ENCODE measurements at regions not wholly inside any gene's neighbourhood (a gene's known extent, or its start where the extent isn't known, plus 50 kb on each side); places are given as distances from the start of the nearest gene placed in this dataset.

DNA sequence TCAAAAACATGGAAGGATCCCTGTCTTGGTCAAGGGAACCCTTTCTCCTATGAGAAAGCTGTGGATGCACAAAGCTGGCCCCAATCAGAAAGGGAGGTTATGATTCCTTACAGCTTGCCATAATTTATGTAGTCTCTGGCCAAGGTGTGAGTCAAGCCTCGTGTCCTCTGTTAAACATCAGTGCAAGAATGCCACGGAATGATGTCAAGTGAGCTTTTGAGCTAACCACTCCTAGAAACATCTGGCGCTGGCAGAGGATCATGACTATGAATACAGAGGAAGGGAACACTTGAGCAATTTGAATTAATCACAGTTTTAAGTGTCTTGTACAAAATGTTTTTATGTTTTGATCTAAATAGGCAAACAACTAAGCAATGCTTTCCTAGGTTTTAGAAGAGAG lies 51.5 kb upstream of the RAP2C start:
- Histone ChIP-seq H3K27ac (ENCODE audit: low read depth, low read length) (no peak overlapping the region), H2AFZ (ENCODE audit: low read depth, low read length, severe bottlenecking) (no peak overlapping the region), H3K4me2 (ENCODE audit: low read depth, low read length, poor library complexity, severe bottlenecking) (no peak overlapping the region), H3K9ac (ENCODE audit: low read length) (no peak overlapping the region), H4K20me1 (ENCODE audit: low read depth, low read length) (no peaks in the 10 kb centered on the region), H3K79me2 (ENCODE audit: insufficient read depth, low read length) (no peaks in the 10 kb centered on the region), H3F3A (ENCODE audit: insufficient read depth) (no peaks in the 10 kb centered on the region), H3K4me3 (ENCODE audit: insufficient read depth, low read length, poor library complexity, severe bottlenecking) (no peak overlapping the region), H3K9me2 (replicated peaks; ENCODE audit: insufficient read depth, low read length) (no peaks in the 10 kb centered on the region), H3K36me3 (ENCODE audit: low read length) (no peaks in the 10 kb centered on the region), H3K9me3 (ENCODE audit: insufficient read depth, low read length) (no peaks in the 10 kb centered on the region), H3K27me3 (ENCODE audit: low read length) (no peaks in the 10 kb centered on the region)
- TF ChIP-seq, protein P1, sequence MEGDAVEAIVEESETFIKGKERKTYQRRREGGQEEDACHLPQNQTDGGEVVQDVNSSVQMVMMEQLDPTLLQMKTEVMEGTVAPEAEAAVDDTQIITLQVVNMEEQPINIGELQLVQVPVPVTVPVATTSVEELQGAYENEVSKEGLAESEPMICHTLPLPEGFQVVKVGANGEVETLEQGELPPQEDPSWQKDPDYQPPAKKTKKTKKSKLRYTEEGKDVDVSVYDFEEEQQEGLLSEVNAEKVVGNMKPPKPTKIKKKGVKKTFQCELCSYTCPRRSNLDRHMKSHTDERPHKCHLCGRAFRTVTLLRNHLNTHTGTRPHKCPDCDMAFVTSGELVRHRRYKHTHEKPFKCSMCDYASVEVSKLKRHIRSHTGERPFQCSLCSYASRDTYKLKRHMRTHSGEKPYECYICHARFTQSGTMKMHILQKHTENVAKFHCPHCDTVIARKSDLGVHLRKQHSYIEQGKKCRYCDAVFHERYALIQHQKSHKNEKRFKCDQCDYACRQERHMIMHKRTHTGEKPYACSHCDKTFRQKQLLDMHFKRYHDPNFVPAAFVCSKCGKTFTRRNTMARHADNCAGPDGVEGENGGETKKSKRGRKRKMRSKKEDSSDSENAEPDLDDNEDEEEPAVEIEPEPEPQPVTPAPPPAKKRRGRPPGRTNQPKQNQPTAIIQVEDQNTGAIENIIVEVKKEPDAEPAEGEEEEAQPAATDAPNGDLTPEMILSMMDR (IDR thresholded peaks at IDR 0.05; ENCODE audit: insufficient read depth, low read length, poor library complexity, severe bottlenecking): no peak
- TF ChIP-seq EZH2phosphoT487 (conservative IDR thresholded peaks at IDR 0.05; ENCODE audit: low read length): no peak

DNA sequence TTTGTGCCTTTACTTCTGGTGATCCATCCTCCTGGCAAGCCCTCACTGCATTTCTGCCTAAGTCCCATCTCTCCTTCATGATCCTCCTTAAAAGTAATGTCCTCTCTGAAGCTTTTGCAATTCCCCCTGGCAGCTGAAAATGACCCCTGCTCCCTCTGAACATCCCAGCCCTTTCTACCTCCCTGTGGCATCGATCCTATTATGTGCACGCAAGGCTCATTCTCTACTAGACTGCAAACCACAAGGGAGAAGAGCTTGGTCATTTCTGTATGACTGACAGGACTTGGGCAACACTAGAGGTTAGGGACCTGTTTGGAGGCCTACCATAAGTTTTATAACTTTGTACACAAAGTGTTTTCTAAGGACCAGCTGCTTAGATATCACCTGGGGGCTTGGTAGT lies 50.8 kb upstream of the RAP2C start:
- no peak overlapping the region for H3K4me2 ChIP-seq (ENCODE audit: low read depth, low read length, poor library complexity, severe bottlenecking)
- no peak overlapping the region for H3K27ac ChIP-seq (ENCODE audit: low read depth, low read length)
- H3F3A ChIP-seq (ENCODE audit: insufficient read depth): no peaks in the 10 kb centered on the region
- no peaks in the 10 kb centered on the region for H3K9me2 ChIP-seq (replicated peaks; ENCODE audit: insufficient read depth, low read length)
- no peak overlapping the region for H2AFZ ChIP-seq (ENCODE audit: low read depth, low read length, severe bottlenecking)
- H3K27me3 ChIP-seq (ENCODE audit: low read length): no peaks in the 10 kb centered on the region
- no peak overlapping the region for H3K9ac ChIP-seq (ENCODE audit: low read length)
- TF ChIP-seq, protein P1 (IDR thresholded peaks at IDR 0.05; ENCODE audit: insufficient read depth, low read length, poor library complexity, severe bottlenecking): no peak
- no peak for TF ChIP-seq EZH2phosphoT487 (conservative IDR thresholded peaks at IDR 0.05; ENCODE audit: low read length)
- H3K36me3 ChIP-seq (ENCODE audit: low read length): no peaks in the 10 kb centered on the region
- no peak overlapping the region for H3K4me3 ChIP-seq (ENCODE audit: insufficient read depth, low read length, poor library complexity, severe bottlenecking)
- no peaks in the 10 kb centered on the region for H3K9me3 ChIP-seq (ENCODE audit: insufficient read depth, low read length)
- no peaks in the 10 kb centered on the region for H4K20me1 ChIP-seq (ENCODE audit: low read depth, low read length)
- no peaks in the 10 kb centered on the region for H3K79me2 ChIP-seq (ENCODE audit: insufficient read depth, low read length)
